Fibroblast of skin of back (primary cell): ENCODE measurements at regions not wholly inside any gene's neighbourhood (a gene's known extent, or its start where the extent isn't known, plus 50 kb on each side); places are given as distances from the start of the nearest gene placed in this dataset.
A peak's percentile ranks its signal among the peaks of the same experiment; 100 is the strongest.
"Not testable (repeated sequence)": the region's sequence is repeated elsewhere in the genome, so short reads cannot be mapped to it uniquely, and the experiment has no call there.

Experiments used
- DNase-seq: peaks from one replicate; pipeline ENCODE4 v3.0.0-alpha.2; 2013

GRCh38 chr2:61620244-61621159 is 82.3 kb upstream of the XPO1 start:
- peak; percentile 90 for DNase-seq

- DNase-seq: no peak
Measured at GRCh38 chr2:61619561-61619960, 81.4 kb upstream of the XPO1 start.

GRCh38 chr2:61617610-61618009 is 79.5 kb upstream of the XPO1 start:
- no peak for DNase-seq

- DNase-seq: no peak
Measured at GRCh38 chr2:61605245-61605644, 67.1 kb upstream of the XPO1 start.

- DNase-seq: peak; percentile 18
Measured at GRCh38 chr2:61604433-61604832, 66.3 kb upstream of the XPO1 start.

GRCh38 chr2:61598515-61599156 is 60.5 kb upstream of the XPO1 start:
- peak; percentile 4 for DNase-seq

GRCh38 chr2:61597300-61598289 is 59.4 kb upstream of the XPO1 start:
- DNase-seq: no peak

- not testable (repeated sequence) for DNase-seq
Measured at GRCh38 chr2:61594201-61594600, 56.0 kb upstream of the XPO1 start.

GRCh38 chr2:61593648-61594047 is 55.5 kb upstream of the XPO1 start:
- not testable (repeated sequence) for DNase-seq

GRCh38 chr2:61590214-61590613 is 52.1 kb upstream of the XPO1 start:
- DNase-seq: no peak

- DNase-seq: no peak
Measured at GRCh38 chr2:61588566-61588965, 50.4 kb upstream of the XPO1 start.
